MCF 10A (cell line): ENCODE measurements at regions not wholly inside any gene's neighbourhood (a gene's known extent, or its start where the extent isn't known, plus 50 kb on each side); places are given as distances from the start of the nearest gene placed in this dataset.

Experiments
- BruUV-seq: library from RNA; stranded (reverse); fragments of 400-500 nt; replicated peaks from 2 replicates; lab custom pipeline; 2021; lab: Mats Ljungman, UMichigan
- CTCF ChIA-PET: fragments of 300-600 bp; sonication (Branson Sonifier 250); formaldehyde crosslinking; extraction: SDS; loops from one replicate; lab custom pipeline; 2021; ENCODE audit warnings: antibody characterized with exemption, inconsistent platforms; lab: Yijun Ruan, JAX
- POLR2A ChIA-PET: fragments of 300-600, 350-650 bp; sonication (Branson Sonifier 250); formaldehyde crosslinking; extraction: SDS; loops from one replicate; lab custom pipeline; 2020; ENCODE audit warnings: antibody characterized with exemption, inconsistent platforms; lab: Yijun Ruan, JAX
- DNase-seq: peaks from one replicate; pipeline ENCODE4 v3.0.0-alpha.2; 2018; ENCODE audit not compliant: unreplicated experiment
- H3K27ac Mint-ChIP-seq: one replicate; pipeline ENCODE4 v1.8.0; 2022; ENCODE audit warnings: mild to moderate bottlenecking, low read depth, mixed read lengths; ENCODE audit not compliant: unreplicated experiment
- H3K27me3 Mint-ChIP-seq: one replicate; pipeline ENCODE4 v1.8.0; 2022; ENCODE audit warnings: mixed read lengths; ENCODE audit not compliant: insufficient read depth, unreplicated experiment
- H3K36me3 Mint-ChIP-seq: one replicate; pipeline ENCODE4 v1.8.0; 2022; ENCODE audit warnings: mild to moderate bottlenecking, moderate library complexity, mixed read lengths; ENCODE audit not compliant: insufficient read depth, unreplicated experiment
- H3K4me1 Mint-ChIP-seq: one replicate; pipeline ENCODE4 v1.8.0; 2022; ENCODE audit warnings: mixed read lengths; ENCODE audit not compliant: insufficient read depth, unreplicated experiment
- H3K4me3 Mint-ChIP-seq: one replicate; pipeline ENCODE4 v1.8.0; 2022; ENCODE audit warnings: mild to moderate bottlenecking, moderate library complexity, mixed read lengths; ENCODE audit not compliant: unreplicated experiment
- H3K9me3 Mint-ChIP-seq: one replicate; pipeline ENCODE4 v1.8.0; 2022; ENCODE audit warnings: mixed read lengths; ENCODE audit not compliant: unreplicated experiment
- CTCF ChIP-seq: fragments of 200-600 bp; IDR thresholded peaks from one replicate; pipeline ENCODE4 v1.8.0; 2022; ENCODE audit warnings: antibody characterized with exemption, mild to moderate bottlenecking; ENCODE audit not compliant: unreplicated experiment
- intact Hi-C: fragments of 100-400 bp; cut with micrococcal nuclease; formaldehyde crosslinking; loops from 2 replicates; pipeline ENCODE4 v1.14.1; 2022

GRCh38 chr15:46411900-46412299 is 777.1 kb downstream of the SQOR start:
- no peaks in the 10 kb centered on the region for H3K36me3 Mint-ChIP-seq
- no peak overlapping the region for H3K27ac Mint-ChIP-seq
- intact Hi-C loops, result no loop called here
- peaks cover 13% of the 10 kb centered on the region for H3K4me1 Mint-ChIP-seq
- POLR2A ChIA-PET, result no interaction called here
- DNase-seq, result no peak
- H3K4me3 Mint-ChIP-seq, result no peak overlapping the region
- H3K27me3 Mint-ChIP-seq, result no peaks in the 10 kb centered on the region
- BruUV-seq, result no TSS peak
- CTCF ChIA-PET, result interaction anchor here (0.6 kb wide), 1 partner anchor 115 kb away, joined by 4 read pairs; no protein-coding TSS in a partner anchor
- no peaks in the 10 kb centered on the region for H3K9me3 Mint-ChIP-seq
- no peak for TF ChIP-seq CTCF

GRCh38 chr15:46413799-46414198 is 779.0 kb downstream of the SQOR start:
- H3K36me3 Mint-ChIP-seq, result no peaks in the 10 kb centered on the region
- ChIA-PET POLR2A (interaction anchor here (1.0 kb wide), 1 partner anchor 20 kb away, joined by 4 read pairs; no protein-coding TSS in a partner anchor), CTCF (interaction anchor here (0.6 kb wide), 1 partner anchor 25 kb away, joined by 3 read pairs; no protein-coding TSS in a partner anchor)
- H3K27me3 Mint-ChIP-seq, result no peaks in the 10 kb centered on the region
- no TSS peak for BruUV-seq
- H3K9me3 Mint-ChIP-seq, result no peaks in the 10 kb centered on the region
- peaks cover 13% of the 10 kb centered on the region for H3K4me1 Mint-ChIP-seq
- intact Hi-C loops, result no loop called here
- DNase-seq, result no peak
- no peak for TF ChIP-seq CTCF
- H3K4me3 Mint-ChIP-seq, result no peak overlapping the region
- H3K27ac Mint-ChIP-seq, result no peak overlapping the region

- POLR2A ChIA-PET, result no interaction called here
- no peaks in the 10 kb centered on the region for H3K9me3 Mint-ChIP-seq
- no peak overlapping the region for H3K27ac Mint-ChIP-seq
- no peaks in the 10 kb centered on the region for H3K36me3 Mint-ChIP-seq
- CTCF ChIA-PET, result no interaction called here
- no TSS peak for BruUV-seq
- TF ChIP-seq CTCF, result no peak
- peaks cover 13% of the 10 kb centered on the region for H3K4me1 Mint-ChIP-seq
- no peaks in the 10 kb centered on the region for H3K27me3 Mint-ChIP-seq
- DNase-seq, result no peak
- no peak overlapping the region for H3K4me3 Mint-ChIP-seq
- intact Hi-C loops, result no loop called here
These were observed 781.7 kb downstream of the SQOR start for GRCh38 chr15:46416544-46416943.

- H3K4me1 Mint-ChIP-seq, result no peaks in the 10 kb centered on the region
- no peaks in the 10 kb centered on the region for H3K9me3 Mint-ChIP-seq
- no peak for TF ChIP-seq CTCF
- intact Hi-C loops, result no loop called here
- DNase-seq, result no peak
- CTCF ChIA-PET, result no interaction called here
- POLR2A ChIA-PET, result no interaction called here
- no peaks in the 10 kb centered on the region for H3K36me3 Mint-ChIP-seq
- H3K27ac Mint-ChIP-seq, result no peak overlapping the region
- no TSS peak for BruUV-seq
- H3K27me3 Mint-ChIP-seq, result no peaks in the 10 kb centered on the region
- no peak overlapping the region for H3K4me3 Mint-ChIP-seq
These were observed 786.2 kb downstream of the SQOR start for GRCh38 chr15:46420990-46421389.
